ENCODE measurements at regions not wholly inside any gene's neighbourhood (a gene's known extent, or its start where the extent isn't known, plus 50 kb on each side); places are given as distances from the start of the nearest gene placed in this dataset.
"Not testable (repeated sequence)": the region's sequence is repeated elsewhere in the genome, so short reads cannot be mapped to it uniquely, and the experiment has no call there.

GRCh38 chr9:74107692-74108091 is 389.4 kb upstream of the RORB start:
- DNase-seq: no peak

- no peak for DNase-seq
These were observed 381.2 kb upstream of the RORB start for GRCh38 chr9:74115976-74116375.

- no peak for DNase-seq
These were observed 380.0 kb upstream of the RORB start for GRCh38 chr9:74117151-74117550.

- peak; percentile 20 for DNase-seq
These were observed 379.4 kb upstream of the RORB start for GRCh38 chr9:74117731-74118130.

GRCh38 chr9:74120061-74120460 is 377.1 kb upstream of the RORB start:
- no peak for DNase-seq

GRCh38 chr9:74120470-74120869 is 376.7 kb upstream of the RORB start:
- no peak for DNase-seq

GRCh38 chr9:74122216-74122615 is 374.9 kb upstream of the RORB start:
- no peak for DNase-seq

GRCh38 chr9:74122661-74123060 is 374.5 kb upstream of the RORB start:
- DNase-seq: peak; percentile 0

- peak; percentile 63 for DNase-seq
These were observed 371.2 kb upstream of the RORB start for GRCh38 chr9:74125941-74126340.

- no peak for DNase-seq
These were observed 364.1 kb upstream of the RORB start for GRCh38 chr9:74132986-74133385.

- DNase-seq: no peak
These were observed 363.2 kb upstream of the RORB start for GRCh38 chr9:74133921-74134320.

GRCh38 chr9:74138182-74138581 is 359.0 kb upstream of the RORB start:
- DNase-seq: no peak

GRCh38 chr9:74140141-74140540 is 357.0 kb upstream of the RORB start:
- no peak for DNase-seq

GRCh38 chr9:74147906-74148305 is 349.2 kb upstream of the RORB start:
- no peak for DNase-seq

GRCh38 chr9:74172874-74173273 is 324.3 kb upstream of the RORB start:
- DNase-seq: no peak

- no peak for DNase-seq
These were observed 323.9 kb upstream of the RORB start for GRCh38 chr9:74173284-74173683.

GRCh38 chr9:74197771-74198170 is 299.4 kb upstream of the RORB start:
- not testable (repeated sequence) for DNase-seq

- no peak for DNase-seq
These were observed 292.1 kb upstream of the RORB start for GRCh38 chr9:74205056-74205455.

GRCh38 chr9:74218385-74219063 is 278.6 kb upstream of the RORB start:
- no peak for DNase-seq

GRCh38 chr9:74220327-74220726 is 276.8 kb upstream of the RORB start:
- DNase-seq: no peak

- no peak for DNase-seq
These were observed 260.3 kb upstream of the RORB start for GRCh38 chr9:74236857-74237256.

GRCh38 chr9:74245866-74246497 is 251.2 kb upstream of the RORB start:
- DNase-seq: no peak

- DNase-seq: no peak
These were observed 241.6 kb upstream of the RORB start for GRCh38 chr9:74255489-74255984.

GRCh38 chr9:74275872-74276508 is 221.1 kb upstream of the RORB start:
- DNase-seq: no peak
